Inferior parietal cortex (tissue), 1 donor: ENCODE measurements at regions not wholly inside any gene's neighbourhood (a gene's known extent, or its start where the extent isn't known, plus 50 kb on each side); places are given as distances from the start of the nearest gene placed in this dataset.

ENCODE experiments used
- DNase-seq: peaks from one replicate; pipeline ENCODE4 v3.0.0-alpha.2; 2016; ENCODE audit errors: extremely low spot score

GRCh38 chr19:30123611-30124010, 181.6 kb downstream of the URI1 start:
- no peak for DNase-seq

- DNase-seq: no peak
Observed at GRCh38 chr19:30128211-30128610, 186.2 kb downstream of the URI1 start.

GRCh38 chr19:30130356-30131122, 188.5 kb downstream of the URI1 start:
- DNase-seq: no peak

GRCh38 chr19:30131246-30131645, 189.2 kb downstream of the URI1 start:
- no peak for DNase-seq

GRCh38 chr19:30131722-30132291, 189.8 kb downstream of the URI1 start:
- no peak for DNase-seq

- no peak for DNase-seq
Observed at GRCh38 chr19:30132343-30133075, 190.5 kb downstream of the URI1 start.

GRCh38 chr19:30133803-30134202, 191.8 kb downstream of the URI1 start:
- DNase-seq: no peak

- DNase-seq: no peak
Observed at GRCh38 chr19:30135093-30135757, 193.2 kb downstream of the URI1 start.

- DNase-seq: no peak
Observed at GRCh38 chr19:30135797-30136196, 193.8 kb downstream of the URI1 start.

- no peak for DNase-seq
Observed at GRCh38 chr19:30136611-30137195, 194.7 kb downstream of the URI1 start.

GRCh38 chr19:30137747-30138146, 195.7 kb downstream of the URI1 start:
- no peak for DNase-seq

- no peak for DNase-seq
Observed at GRCh38 chr19:30144242-30144758, 202.3 kb downstream of the URI1 start.

GRCh38 chr19:30144802-30145201, 202.8 kb downstream of the URI1 start:
- DNase-seq: no peak

GRCh38 chr19:30145467-30145866, 203.4 kb downstream of the URI1 start:
- no peak for DNase-seq

GRCh38 chr19:30146346-30146745, 204.3 kb downstream of the URI1 start:
- DNase-seq: no peak

GRCh38 chr19:30148039-30148790, 206.2 kb downstream of the URI1 start:
- no peak for DNase-seq

GRCh38 chr19:30148803-30149202, 206.8 kb downstream of the URI1 start:
- DNase-seq: no peak

GRCh38 chr19:30149300-30149699, 207.3 kb downstream of the URI1 start:
- DNase-seq: no peak

- DNase-seq: no peak
Observed at GRCh38 chr19:30150626-30151025, 208.6 kb downstream of the URI1 start.

GRCh38 chr19:30151081-30151480, 209.0 kb downstream of the URI1 start:
- no peak for DNase-seq
